Nephron progenitor cell (in vitro differentiated cells): ENCODE measurements at regions not wholly inside any gene's neighbourhood (a gene's known extent, or its start where the extent isn't known, plus 50 kb on each side); places are given as distances from the start of the nearest gene placed in this dataset.

Experiments used
- DNase-seq: peaks from one replicate; pipeline ENCODE4 v3.0.0; 2021
- H3K27ac Mint-ChIP-seq: 2 replicates; pipeline ENCODE4 v1.8.0; 2021; ENCODE audit warnings: mild to moderate bottlenecking, moderate library complexity, mixed read lengths
- H3K27me3 Mint-ChIP-seq: 2 replicates; pipeline ENCODE4 v1.8.0; 2021; ENCODE audit warnings: mild to moderate bottlenecking, low read depth, mixed read lengths; ENCODE audit not compliant: poor library complexity
- H3K36me3 Mint-ChIP-seq: 2 replicates; pipeline ENCODE4 v1.8.0; 2021; ENCODE audit warnings: low read depth, mixed read lengths
- H3K4me1 Mint-ChIP-seq: 2 replicates; pipeline ENCODE4 v1.8.0; 2021; ENCODE audit warnings: mixed read lengths
- H3K4me3 Mint-ChIP-seq: 2 replicates; pipeline ENCODE4 v1.8.0; 2021; ENCODE audit warnings: mild to moderate bottlenecking, moderate library complexity, mixed read lengths
- H3K9me3 Mint-ChIP-seq: 2 replicates; pipeline ENCODE4 v1.8.0; 2021; ENCODE audit warnings: mild to moderate bottlenecking, moderate library complexity, mixed read lengths
- TF ChIP-seq, protein P1 (sequence below): fragments of 200-600 bp; sonication (generic); IDR thresholded peaks from 2 replicates; pipeline ENCODE4 v1.5.0; 2021; ENCODE audit warnings: antibody characterized with exemption

DNA sequence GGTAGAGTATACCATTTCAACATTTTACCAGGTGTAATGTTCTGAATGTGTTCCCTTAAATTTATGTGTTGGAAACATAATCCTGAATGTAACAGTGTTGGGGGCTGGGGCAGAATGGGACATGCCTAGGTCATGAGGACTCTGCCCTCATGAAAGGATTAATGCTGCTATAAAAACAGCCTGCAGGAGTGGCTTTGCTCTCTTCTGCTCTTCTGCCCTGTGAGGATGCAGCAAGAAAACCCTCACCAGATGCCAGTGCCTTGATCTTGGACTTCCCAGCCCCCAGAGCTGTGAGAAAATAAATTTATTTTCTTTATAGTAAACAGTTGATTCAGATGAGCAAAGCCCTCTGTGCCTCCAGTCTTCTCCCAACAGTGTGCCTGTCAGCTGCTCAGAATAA is 326.0 kb upstream of the ONECUT1 start:
- H3K27ac Mint-ChIP-seq = no peak overlapping the region
- no peaks in the 10 kb centered on the region for H3K27me3 Mint-ChIP-seq
- H3K9me3 Mint-ChIP-seq = peaks cover 10% of the 10 kb centered on the region
- TF ChIP-seq, protein P1, sequence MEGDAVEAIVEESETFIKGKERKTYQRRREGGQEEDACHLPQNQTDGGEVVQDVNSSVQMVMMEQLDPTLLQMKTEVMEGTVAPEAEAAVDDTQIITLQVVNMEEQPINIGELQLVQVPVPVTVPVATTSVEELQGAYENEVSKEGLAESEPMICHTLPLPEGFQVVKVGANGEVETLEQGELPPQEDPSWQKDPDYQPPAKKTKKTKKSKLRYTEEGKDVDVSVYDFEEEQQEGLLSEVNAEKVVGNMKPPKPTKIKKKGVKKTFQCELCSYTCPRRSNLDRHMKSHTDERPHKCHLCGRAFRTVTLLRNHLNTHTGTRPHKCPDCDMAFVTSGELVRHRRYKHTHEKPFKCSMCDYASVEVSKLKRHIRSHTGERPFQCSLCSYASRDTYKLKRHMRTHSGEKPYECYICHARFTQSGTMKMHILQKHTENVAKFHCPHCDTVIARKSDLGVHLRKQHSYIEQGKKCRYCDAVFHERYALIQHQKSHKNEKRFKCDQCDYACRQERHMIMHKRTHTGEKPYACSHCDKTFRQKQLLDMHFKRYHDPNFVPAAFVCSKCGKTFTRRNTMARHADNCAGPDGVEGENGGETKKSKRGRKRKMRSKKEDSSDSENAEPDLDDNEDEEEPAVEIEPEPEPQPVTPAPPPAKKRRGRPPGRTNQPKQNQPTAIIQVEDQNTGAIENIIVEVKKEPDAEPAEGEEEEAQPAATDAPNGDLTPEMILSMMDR = no peak
- H3K4me1 Mint-ChIP-seq = no peaks in the 10 kb centered on the region
- no peak for DNase-seq
- H3K36me3 Mint-ChIP-seq = no peaks in the 10 kb centered on the region
- no peak overlapping the region for H3K4me3 Mint-ChIP-seq

DNA sequence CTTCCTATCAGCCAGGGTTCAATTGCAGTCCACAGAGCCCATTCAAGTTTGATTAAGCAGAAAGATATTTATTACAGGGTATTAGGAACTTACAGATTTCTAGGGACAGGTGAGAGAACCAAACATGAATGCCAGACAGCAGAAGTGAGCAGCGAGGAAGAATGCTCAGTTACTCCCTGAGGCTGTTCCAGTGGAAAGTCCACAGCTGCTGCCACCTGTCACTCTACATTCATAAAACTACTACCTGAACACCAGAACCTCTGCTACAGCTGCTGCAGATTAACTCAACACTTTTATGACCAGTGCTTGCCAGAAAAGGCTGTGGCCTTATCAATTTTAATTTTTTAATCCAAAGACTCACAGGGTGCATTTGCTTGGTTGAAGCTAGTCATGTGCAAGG is 325.4 kb upstream of the ONECUT1 start:
- Mint-ChIP-seq H3K27ac (no peak overlapping the region), H3K4me1 (no peaks in the 10 kb centered on the region), H3K27me3 (no peaks in the 10 kb centered on the region), H3K9me3 (peaks cover 10% of the 10 kb centered on the region), H3K4me3 (no peak overlapping the region), H3K36me3 (no peaks in the 10 kb centered on the region)
- DNase-seq = no peak
- TF ChIP-seq, protein P1 = no peak

DNA sequence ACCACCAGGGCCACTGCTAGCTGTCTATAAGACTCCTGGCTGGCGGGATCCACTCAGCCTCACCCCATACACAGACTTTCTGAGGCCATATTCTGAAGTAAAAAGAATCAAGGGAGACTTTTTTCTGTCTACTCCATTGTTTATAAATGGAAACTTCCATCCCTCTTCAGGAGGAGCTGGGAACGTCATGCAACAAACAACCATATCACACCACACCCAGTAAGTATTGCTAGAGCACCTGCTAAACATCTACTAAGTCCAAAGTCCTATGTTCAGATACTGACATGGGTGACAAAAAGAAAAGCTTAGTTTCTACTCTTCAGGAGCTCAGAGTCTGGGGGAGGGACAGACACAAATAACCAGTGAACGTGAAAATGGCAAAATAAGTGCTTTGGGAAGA is 324.8 kb upstream of the ONECUT1 start:
- no peak for DNase-seq
- no peak overlapping the region for H3K4me3 Mint-ChIP-seq
- peaks cover 10% of the 10 kb centered on the region for H3K9me3 Mint-ChIP-seq
- no peaks in the 10 kb centered on the region for H3K36me3 Mint-ChIP-seq
- TF ChIP-seq, protein P1 = no peak
- H3K27me3 Mint-ChIP-seq = no peaks in the 10 kb centered on the region
- H3K27ac Mint-ChIP-seq = no peak overlapping the region
- no peaks in the 10 kb centered on the region for H3K4me1 Mint-ChIP-seq

DNA sequence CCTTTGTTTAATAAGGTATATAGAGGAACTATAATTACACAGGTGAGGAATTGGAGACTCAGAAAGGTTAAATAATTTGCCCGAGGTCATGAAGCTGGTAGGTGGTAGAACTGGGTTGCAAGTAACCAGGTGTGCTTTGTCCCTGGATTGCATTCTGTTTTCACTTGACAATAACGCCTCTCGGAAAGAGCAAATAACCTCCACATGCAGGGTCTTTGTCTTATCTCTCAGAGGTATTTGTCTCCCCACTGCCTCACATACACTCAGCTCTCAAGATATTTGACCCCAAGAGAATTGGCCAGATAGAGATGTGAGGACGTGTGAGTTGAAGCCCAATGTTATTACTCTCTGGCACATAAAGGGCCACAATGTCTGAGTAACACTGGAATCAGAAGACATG is 320.9 kb upstream of the ONECUT1 start:
- Mint-ChIP-seq H3K27ac (no peak overlapping the region), H3K27me3 (no peaks in the 10 kb centered on the region), H3K36me3 (no peaks in the 10 kb centered on the region), H3K9me3 (no peaks in the 10 kb centered on the region), H3K4me1 (no peaks in the 10 kb centered on the region), H3K4me3 (no peak overlapping the region)
- TF ChIP-seq, protein P1 = no peak
- no peak for DNase-seq

DNA sequence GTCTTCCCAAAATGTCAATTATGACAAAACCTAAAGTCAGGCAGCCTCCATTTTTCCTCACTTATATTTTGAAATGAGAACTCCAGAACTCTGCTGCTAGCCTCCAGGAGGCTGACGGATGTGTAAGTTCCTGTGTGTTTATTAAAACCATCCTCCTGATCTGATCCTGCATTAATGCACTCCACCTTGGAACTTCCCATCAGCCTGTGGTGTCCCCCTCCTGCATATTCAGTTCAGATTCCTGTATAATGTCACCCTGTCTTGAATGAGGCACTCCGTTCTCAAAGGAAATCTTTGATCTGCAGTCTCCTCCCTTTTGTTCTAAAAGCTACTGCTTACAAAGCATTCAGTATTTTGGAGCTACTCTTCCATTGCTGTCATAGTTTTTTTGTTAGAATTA is 318.2 kb upstream of the ONECUT1 start:
- no peaks in the 10 kb centered on the region for H3K4me1 Mint-ChIP-seq
- no peak overlapping the region for H3K4me3 Mint-ChIP-seq

DNA sequence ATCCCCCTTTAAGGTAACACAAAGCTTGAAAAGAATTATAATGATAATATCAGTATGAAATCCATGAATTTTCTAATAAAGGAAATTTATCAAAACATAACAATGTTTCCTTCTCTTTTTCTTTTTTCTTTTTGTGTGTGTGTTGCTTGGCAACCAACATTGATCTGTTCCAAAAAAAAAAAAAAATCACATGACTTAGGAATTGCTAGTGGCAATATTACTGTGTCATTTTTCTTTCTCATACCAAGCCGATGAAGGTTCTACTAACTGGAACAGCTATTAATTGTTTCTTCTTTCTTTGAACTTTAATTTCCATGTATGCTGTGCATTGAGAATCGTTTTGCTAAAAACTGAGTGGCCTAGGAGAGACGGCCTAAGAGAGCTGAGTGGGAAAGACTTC is 317.7 kb upstream of the ONECUT1 start:
- Mint-ChIP-seq H3K27ac (no peak overlapping the region), H3K4me3 (no peak overlapping the region), H3K27me3 (no peaks in the 10 kb centered on the region), H3K4me1 (no peaks in the 10 kb centered on the region), H3K9me3 (no peaks in the 10 kb centered on the region), H3K36me3 (no peaks in the 10 kb centered on the region)
- no peak for DNase-seq
- TF ChIP-seq, protein P1 = no peak

More for the DNA sequence above, 318.2 kb upstream of the ONECUT1 start:
- DNase-seq = no peak
- TF ChIP-seq, protein P1 = no peak
- H3K27me3 Mint-ChIP-seq = no peaks in the 10 kb centered on the region
- no peaks in the 10 kb centered on the region for H3K9me3 Mint-ChIP-seq
- H3K27ac Mint-ChIP-seq = no peak overlapping the region
- no peaks in the 10 kb centered on the region for H3K36me3 Mint-ChIP-seq
